SIG-M5 treated with dmso at 0.1 percent for 504 hours (cell line): ENCODE measurements at regions not wholly inside any gene's neighbourhood (a gene's known extent, or its start where the extent isn't known, plus 50 kb on each side); places are given as distances from the start of the nearest gene placed in this dataset.

Experiments
- DNase-seq: peaks from one replicate; lab custom pipeline; 2025; ENCODE audit not compliant: unreplicated experiment; lab: John Stamatoyannopoulos, UW

DNA sequence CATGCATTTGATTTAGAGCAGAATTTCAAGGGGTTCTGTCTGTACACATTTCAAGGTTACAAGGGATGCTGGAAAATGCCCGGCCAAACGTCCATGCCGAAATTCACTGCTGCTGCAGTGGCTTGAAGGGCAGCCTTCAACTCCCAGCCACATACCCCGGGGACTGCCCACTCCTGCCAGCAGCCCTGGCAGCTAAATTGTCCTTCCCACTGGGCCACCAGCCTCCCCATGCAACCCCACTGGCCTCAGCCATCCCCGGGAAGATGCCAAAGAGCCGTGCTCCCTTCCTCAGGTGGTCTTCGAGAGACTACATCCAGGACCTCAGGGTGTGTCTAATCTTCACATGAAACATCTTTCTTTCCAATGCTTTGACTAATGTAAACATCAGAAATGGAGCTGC lies 478.7 kb upstream of the MYT1L start:
- DNase-seq, result no peak

DNA sequence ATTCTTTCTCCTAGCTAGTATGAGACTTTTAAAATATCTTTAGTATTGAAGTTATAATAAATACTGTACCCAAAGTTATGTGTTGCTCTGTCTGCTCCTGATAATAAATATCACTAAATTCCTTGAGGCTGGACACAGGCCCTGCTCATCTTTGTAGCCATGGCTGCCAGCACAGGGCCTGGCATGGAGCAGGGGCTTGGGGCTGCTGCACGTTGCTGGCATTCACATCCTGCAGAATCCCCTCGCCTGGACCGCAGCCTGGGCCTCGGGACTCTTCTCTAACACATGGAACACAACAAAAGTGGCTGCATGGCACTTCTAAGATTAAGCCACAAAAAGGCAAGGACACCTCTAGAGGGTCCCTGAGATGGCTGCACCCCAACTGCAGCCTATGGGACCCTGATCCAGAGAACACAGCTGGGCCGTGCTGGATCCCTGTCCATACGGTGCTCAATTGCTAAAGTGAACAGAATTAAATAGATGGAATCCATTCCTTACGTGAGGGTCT lies 477.5 kb upstream of the MYT1L start:
- no peak for DNase-seq

DNA sequence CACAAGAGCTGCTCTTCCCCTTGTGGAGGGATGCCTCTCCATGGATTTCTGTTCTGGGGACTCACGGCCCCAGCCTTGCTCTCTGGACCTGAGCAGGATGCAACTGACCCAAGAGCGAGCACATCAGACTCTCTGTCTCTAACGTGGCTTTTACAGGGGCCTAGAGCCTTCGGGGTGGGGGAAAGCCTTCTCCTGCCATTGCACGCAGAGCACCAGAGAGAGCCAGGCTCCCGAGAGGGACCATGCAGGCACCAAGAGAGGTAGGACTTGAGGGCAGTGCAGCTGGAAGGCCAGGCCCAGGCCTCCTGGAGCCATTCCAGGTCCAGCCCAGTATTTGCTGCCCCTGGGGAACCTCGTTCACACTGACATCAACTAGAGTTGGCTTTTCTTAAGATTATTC lies 475.6 kb upstream of the MYT1L start:
- DNase-seq, result no peak

DNA sequence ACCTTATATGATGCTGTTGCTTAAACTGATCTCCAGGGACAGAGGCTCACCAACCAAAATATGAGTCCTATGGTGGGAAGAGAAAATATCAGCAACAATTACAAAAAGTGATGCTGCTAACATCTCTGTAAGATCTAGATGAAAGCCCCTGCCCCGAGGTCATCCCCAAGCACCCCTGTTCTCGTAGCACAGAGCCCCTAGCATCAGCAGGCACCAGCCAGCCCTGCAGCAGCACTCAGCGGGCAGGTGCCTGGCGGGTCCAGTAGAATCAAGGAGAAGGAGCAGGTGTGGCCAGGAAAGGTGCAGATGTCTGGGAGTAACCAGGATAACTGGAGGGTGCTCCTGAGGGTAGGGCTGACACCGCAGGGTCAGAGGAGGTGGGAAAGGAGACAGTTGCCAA lies 474.2 kb upstream of the MYT1L start:
- no peak for DNase-seq

DNA sequence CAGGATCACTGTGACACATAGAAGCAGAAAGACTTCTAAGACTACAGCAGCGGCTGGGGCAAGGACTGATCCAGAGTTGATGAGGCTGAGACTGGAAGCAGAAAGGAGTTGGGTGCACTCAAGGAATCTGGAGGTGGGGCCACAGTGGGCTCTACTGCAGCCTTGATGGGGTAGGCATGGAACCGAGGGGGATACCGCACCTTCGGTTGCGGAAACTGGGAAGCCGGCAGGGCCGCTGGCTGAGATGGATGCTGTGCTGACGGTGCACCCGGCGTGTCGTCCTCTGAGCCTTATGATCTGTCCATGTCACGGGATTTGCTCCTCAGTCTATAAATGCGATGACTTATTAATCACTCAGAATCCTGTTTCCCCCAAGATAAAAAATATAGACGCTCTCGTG lies 473.5 kb upstream of the MYT1L start:
- no peak for DNase-seq

DNA sequence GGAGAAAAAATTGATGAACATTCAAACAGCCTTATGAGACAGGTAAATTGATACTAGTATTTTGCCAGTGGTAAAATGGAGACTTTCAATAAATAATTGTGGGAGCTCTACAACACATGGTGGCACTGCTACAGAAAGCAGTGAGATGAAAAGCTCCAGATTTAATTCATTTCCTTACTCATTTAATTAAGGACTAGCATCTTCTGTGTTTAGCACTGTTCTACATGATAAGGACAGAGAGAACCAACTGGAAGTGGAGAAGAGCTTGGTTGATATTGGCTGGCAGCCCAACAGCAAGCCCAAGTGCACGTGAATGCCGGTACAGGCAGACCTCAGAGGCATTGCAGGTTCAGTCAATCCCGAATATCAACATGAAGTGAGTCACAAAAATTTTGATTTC lies 470.4 kb upstream of the MYT1L start:
- no peak for DNase-seq

DNA sequence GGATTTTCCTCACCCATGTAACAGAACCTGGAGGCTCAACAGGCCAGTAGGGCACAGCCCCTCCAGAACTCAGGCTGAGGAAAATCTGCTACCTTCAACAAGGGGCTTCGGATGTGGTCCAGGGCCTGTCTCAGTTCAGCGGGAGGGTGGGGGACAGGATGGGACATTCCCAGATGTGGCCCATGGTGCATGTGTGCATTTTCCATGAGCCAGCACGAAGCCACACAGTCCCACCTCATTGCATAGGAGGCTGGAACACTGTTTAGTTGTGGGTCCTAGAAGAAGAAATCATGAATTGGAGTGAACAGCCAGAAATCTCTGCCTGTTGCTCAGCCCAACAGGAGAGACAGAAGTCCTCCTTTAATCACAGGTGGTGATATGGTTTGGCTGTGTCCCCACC lies 469.6 kb upstream of the MYT1L start:
- DNase-seq, result no peak

DNA sequence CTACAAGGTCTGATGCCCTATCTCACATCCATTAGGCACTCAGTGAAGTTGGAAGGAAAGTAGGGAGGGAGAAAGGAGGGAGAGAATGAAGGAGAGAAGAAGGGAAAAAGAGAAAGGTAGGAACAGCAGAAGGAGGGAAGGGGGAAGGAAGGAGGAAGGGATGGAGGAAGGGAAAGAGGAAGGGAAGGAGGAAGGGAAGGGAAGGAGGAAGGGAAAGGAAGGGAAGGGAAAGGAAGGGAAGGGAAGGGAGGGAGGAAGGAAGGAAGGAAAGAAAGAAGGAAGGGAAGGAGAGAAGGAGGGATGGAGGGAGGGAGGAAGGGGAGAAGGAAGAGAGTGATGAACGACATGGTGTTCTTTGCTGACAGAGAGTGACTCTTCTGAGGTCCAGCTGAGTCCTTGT lies 468.9 kb upstream of the MYT1L start:
- no peak for DNase-seq

DNA sequence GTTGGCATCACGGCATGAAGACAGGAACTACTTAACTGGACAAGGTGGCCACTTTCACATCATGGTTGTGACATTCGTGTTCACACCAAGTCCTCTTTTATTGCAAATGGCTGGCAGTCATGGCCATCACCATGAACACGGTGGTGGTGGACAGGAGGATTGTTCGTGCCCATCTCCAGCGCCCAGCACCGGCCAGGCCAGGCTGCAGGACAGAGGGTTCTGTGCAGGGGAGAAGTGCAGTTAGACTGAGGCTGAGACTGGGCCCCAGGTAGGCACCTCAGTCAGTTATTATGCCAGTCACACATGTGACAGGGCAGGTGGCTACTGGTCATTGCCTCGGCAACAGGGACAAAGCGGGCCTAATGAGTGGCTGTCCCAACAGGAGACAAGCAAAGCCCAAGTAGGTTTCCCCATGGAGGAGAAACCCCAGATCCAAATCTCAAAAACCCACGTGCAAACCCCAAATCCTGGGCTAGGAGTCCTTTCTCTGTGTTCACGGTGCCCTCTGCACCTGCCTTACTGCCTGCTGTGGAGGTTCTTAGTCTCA lies 468.1 kb upstream of the MYT1L start:
- DNase-seq, result no peak

DNA sequence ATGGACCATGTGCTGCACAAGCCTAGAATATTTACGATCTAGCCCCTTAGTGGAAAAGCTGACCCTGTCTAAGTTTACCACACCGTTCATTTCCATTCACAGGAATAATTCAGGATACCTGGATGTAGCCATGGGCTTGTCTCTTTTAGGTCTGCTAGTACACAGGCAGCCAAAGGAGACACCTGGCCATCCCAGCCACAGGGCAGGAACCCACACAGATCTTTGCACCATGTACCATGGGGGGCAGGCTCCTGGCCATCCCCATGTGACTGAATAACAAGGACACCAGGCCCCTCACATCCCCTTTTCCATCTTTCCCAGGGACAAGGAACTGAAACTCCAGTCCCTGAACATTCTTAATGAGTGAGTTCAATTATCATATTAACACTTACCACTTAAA lies 467.3 kb upstream of the MYT1L start:
- no peak for DNase-seq

DNA sequence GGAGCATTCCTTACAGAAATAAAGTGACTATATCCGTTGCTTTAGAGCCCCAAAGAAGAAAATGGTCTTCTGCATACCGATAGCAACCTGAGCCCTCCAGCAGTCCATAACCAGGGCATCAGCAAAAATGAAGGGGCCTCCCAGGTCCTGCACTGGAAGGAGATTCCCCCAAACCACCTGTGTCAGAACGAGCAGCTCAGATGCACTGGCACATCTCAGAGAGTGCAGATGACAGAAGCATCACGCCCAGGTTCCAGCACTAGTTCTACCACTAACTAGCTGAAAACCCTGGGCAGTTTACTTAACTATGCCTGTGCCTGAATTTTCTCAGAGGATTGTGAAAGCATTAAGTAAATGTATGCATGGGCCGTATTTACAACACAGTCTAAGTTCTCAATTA lies 466.7 kb upstream of the MYT1L start:
- no peak for DNase-seq

DNA sequence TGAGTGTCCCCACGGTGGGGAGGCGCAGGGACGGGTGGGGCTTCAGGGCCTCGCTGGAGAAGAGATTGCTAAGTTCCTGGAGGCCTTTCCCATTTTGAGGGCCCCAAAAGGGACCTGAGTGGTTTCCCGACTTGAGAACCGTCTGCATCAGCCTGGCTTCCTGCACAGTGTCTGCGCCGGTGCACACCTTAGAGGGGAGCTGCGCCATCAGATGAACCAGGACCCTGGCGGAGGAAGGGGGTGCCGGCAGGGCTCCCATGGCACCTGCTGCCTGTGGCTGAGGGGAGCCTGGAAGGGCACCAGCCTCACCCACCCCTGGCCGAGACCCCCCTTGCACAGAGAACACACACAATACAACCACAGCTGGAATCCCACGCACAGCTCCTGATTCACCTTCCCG lies 465.1 kb upstream of the MYT1L start:
- no peak for DNase-seq

DNA sequence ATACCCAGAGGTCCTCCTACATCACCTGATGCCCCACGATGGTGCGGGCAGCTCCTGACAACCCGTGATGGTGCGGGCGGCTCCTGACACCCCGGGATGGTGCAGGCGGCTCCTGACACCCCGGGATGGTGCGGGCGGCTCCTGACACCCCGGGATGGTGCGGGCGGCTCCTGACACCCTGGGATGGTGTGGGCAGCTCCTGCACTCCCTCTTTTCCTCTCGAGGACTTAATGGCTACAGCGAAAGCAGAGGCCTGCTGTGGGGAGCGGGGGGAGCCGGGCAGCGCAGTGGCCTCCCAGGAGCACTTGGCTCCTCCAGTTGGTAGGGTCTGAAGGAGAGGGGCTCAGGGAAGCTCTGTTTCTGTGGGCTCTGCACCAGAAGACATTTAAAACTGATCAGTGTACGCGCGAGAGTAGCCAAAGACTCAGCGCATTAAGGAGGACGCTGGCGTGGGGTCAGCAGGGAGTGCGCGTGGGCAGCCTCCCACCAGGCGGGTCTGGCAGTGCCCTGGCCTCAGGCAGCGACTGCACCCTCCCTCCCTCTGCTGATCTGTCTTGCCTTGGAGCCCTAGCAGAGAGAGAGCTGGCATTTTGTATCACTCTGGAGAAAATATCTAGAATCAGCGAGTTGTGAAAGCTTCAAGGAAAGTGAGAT lies 464.5 kb upstream of the MYT1L start:
- no peak for DNase-seq

DNA sequence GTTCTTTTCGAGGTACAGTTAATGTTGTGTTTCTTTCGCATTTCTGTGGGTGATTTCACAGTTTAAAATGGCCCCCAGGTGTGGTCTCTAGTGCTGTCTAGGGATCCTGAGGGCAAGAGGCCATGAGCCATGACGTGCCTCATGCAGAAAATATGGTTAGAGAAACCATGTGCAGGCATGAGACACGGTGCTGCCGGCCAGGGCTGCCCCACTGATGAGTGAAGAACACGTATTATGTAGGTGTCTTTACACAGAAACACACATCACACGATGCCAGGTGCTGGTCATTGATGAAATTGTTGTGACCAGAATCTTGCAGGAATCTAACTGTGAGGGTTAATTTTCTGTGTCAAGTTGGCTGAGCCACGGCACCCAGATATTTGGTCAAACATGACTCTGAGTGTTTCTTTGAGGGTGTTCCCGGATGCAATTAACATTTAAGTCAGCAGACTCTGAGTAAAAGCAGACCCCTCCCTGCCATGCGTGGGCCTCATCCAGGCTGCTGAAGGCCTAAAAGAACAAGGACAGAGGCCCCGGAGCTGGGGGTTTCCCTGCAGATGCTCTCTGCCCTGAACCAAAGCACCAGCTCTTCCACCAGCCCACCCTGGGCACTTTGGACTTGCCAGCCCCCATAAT lies 463.0 kb upstream of the MYT1L start:
- DNase-seq, result no peak

DNA sequence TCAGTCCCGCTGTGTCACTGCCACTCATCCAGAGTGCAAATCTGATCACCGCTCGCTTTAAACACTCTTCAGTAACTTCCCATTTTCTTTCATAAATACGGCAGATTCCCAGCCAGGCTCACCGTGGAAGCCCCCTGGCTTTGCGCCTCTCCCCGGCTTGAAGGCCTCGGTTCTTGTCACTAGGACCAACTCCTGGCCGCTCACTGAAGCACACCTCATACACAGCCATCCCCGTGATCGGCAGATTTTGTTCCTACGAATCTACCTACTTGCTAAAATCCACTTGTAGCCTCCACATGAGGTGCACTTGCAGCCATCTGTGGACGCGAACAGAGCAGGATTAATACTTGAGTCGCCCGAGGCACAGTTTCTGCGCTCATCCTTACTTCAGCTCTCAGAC lies 462.4 kb upstream of the MYT1L start:
- no peak for DNase-seq

DNA sequence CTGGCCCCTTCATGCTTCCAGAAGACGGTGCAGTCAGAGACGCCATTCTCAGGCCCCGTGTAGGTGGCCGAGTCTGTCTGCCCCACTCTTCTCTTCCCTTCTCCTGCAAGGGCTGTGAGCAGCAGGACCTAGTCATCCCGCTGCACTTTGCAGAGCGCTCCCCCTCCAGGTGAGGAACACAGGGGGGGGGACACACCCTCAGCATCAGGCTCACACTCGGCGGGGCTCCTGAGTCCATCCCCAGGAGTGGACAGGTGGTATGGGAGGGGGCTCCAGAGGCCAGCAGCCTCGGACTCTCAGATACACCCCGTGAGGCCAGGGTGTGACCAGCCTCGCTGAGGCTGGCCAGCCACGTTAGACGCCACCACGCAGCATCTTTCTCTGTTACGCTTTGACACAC lies 460.5 kb upstream of the MYT1L start:
- DNase-seq, result no peak

DNA sequence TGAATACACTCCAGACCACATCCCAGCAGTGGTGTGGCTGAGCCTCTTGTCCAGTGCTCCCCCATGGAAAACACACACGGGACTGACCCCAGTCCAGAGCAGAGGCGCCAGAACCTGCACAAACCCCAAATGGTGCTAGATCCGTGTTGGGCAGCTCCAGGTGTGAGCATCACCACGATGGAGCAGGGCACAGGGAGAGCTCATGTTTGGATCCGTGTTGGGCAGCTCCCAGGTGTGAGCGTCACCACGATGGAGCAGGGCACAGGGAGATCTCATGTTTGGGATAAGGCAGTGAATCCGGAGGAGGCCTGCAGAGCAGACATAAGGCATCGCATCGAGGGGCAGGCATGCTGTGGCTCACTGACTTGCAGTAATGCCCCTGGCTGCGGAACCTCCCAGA lies 460.0 kb upstream of the MYT1L start:
- DNase-seq, result no peak

DNA sequence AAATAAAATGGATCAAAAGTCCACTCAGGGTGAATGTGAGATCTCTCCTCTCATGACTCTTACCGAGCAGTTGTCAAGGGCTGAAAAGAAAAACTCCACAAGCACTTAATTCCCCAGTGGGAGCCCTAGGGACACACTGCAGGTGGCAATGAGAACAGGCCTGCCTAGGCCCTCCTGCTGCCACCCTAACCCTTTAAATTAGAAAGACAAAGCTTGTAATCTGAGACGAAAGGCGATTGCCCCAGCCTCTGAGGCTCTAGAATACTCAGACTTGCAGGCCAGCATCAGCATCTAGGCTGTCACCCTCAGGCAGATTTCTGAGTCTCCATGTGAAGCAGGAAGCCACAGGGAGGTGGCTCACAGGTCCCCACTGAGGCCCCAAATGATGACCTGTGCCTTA lies 457.0 kb upstream of the MYT1L start:
- DNase-seq, result no peak

DNA sequence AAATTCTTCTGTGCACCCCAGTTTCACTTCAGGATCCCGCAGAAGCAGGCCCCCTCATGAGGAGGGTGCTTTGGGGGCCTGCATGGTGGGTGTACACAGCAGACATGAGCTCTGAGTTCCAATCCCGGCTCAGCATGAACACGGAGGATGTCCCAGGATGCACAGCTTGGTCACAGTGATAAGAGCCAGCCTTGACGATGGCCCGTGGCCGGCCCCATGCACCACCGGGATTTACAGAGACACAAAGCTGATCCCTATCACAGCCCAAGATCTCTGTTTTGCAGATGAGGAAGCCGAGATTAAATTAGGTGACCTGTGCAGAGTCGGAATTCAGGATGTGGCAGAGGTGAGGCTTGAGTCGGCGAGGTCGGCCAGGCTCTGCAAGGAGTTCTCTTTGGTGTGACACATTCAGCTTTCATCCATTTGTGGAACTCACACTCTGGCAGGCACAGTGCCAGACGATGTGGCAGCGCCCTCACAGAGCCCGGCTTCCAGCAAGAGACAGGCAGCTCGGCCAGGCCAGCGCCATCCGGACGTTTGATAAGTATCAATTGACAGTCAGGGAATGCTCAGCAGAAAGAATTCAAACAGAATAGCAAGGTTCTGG lies 456.3 kb upstream of the MYT1L start:
- DNase-seq, result no peak

DNA sequence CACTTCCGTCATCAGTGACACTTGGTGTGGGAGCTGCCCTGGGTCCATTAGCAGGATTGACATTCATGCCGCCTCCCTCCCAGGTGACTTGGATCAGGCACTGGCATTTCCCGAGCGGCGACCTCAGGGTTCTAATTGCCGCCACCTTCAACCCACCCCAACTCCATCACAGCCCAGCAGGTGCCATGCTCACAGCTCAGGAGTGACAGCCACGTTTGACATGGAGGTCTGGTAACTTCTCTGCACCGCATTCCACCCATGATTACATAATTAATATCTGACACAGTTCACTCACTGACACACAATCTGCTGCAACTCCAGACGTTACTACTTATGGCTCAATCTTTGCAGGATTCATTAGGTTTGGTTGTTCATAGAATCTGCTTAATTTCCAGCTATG lies 450.9 kb upstream of the MYT1L start:
- DNase-seq, result no peak

DNA sequence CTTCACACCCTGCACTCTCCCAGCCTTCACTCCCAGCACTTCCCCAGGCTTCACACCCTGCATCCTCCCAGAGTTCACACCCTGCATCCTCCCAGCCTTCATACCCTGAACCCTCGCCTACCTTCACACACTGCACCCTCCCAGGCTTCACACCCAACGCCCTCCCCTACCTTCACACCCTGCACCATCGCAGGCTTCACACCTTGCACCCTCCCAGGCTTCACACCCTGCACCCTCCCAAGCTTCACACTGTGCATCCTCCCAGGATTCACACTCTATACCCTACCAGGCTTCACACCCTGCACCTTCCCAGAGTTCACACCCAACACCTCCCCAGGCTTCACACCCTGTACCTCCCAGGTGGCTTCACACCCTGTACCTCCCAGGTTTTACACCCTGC lies 448.7 kb upstream of the MYT1L start:
- no peak for DNase-seq

DNA sequence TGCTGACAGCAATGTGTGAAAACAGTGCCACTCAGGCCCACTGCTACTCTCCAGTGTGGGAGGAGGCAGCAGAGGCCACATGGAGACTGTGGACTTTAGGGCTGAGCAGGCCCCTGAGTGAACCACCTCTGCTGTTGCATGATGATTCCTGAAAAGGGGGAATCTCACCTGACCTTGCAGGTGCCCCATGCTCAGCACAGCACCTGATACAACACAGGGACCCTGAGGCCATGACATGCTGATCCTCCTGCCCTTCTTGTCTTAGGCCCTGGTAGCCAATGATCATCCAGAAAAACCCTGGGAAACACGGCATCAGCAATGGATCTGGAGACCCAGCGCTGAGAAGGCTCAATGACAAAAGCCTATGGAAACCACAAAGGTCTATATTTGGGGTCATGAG lies 446.8 kb upstream of the MYT1L start:
- DNase-seq, result no peak
